GM23338 (cell line): ENCODE measurements at regions not wholly inside any gene's neighbourhood (a gene's known extent, or its start where the extent isn't known, plus 50 kb on each side); places are given as distances from the start of the nearest gene placed in this dataset.
"Not testable (repeated sequence)": the region's sequence is repeated elsewhere in the genome, so short reads cannot be mapped to it uniquely, and the experiment has no call there.

ENCODE experiments used
- ATAC-seq: fragments of 200-7000 bp; cut with Tn5 transposase; 3 replicates; pipeline ENCODE4 v1.9.1; 2020
- DNase-seq: peaks from one replicate; pipeline ENCODE4 v3.0.0-alpha.2; 2015; ENCODE audit warnings: low spot score
- H2AFZ ChIP-seq: fragments of 200-600 bp; sonication (generic); 2 replicates; pipeline ENCODE4 v1.8.0; 2016; ENCODE audit warnings: antibody characterized with exemption, mild to moderate bottlenecking, moderate library complexity
- H3F3A ChIP-seq: fragments of 200-600 bp; sonication (generic); replicated peaks from 2 replicates; pipeline ENCODE4 v1.8.0; 2017; ENCODE audit warnings: antibody characterized with exemption, mixed run types, low read depth
- H3K27ac ChIP-seq: fragments of 200-600 bp; sonication (generic); 2 replicates; pipeline ENCODE4 v1.6.1; 2016; ENCODE audit warnings: low read depth
- H3K27me3 ChIP-seq: fragments of 200-600 bp; sonication (generic); 2 replicates; pipeline ENCODE4 v1.8.0; 2016; ENCODE audit warnings: mild to moderate bottlenecking, mixed run types, moderate library complexity; ENCODE audit not compliant: insufficient read depth
- H3K36me3 ChIP-seq: fragments of 200-600 bp; sonication (generic); 2 replicates; pipeline ENCODE4 v1.8.0; 2016; ENCODE audit warnings: mild to moderate bottlenecking; ENCODE audit not compliant: insufficient read depth
- H3K4me1 ChIP-seq: fragments of 200-600 bp; sonication (generic); 2 replicates; pipeline ENCODE4 v1.8.0; 2016; ENCODE audit warnings: mild to moderate bottlenecking, moderate library complexity; ENCODE audit not compliant: insufficient read depth
- H3K4me2 ChIP-seq: fragments of 200-600 bp; sonication (generic); 2 replicates; pipeline ENCODE4 v1.7.1; 2017; ENCODE audit warnings: mixed run types
- H3K4me3 ChIP-seq: fragments of 200-600 bp; sonication (generic); 2 replicates; pipeline ENCODE4 v1.6.1; 2016; ENCODE audit warnings: mixed run types
- H3K79me2 ChIP-seq: fragments of 200-600 bp; sonication (generic); replicated peaks from 2 replicates; pipeline ENCODE4 v1.8.0; 2017; ENCODE audit warnings: mild to moderate bottlenecking; ENCODE audit not compliant: insufficient read depth
- H3K9me2 ChIP-seq: fragments of 200-600 bp; sonication (generic); 2 replicates; pipeline ENCODE4 v1.8.0; 2017; ENCODE audit not compliant: insufficient read depth
- H4K20me1 ChIP-seq: fragments of 200-600 bp; sonication (generic); replicated peaks from 2 replicates; pipeline ENCODE4 v1.8.0; 2017; ENCODE audit warnings: mild to moderate bottlenecking; ENCODE audit not compliant: insufficient read depth
- H3K27ac Mint-ChIP-seq: 2 replicates; pipeline ENCODE4 v1.8.0; 2020; ENCODE audit warnings: inconsistent platforms, mild to moderate bottlenecking, moderate library complexity, mixed read lengths
- H3K27me3 Mint-ChIP-seq: 3 replicates; pipeline ENCODE4 v1.8.0; 2022; ENCODE audit warnings: low read depth, mild to moderate bottlenecking, moderate library complexity, mixed read lengths, inconsistent platforms; ENCODE audit not compliant: insufficient read depth, poor library complexity
- H3K36me3 Mint-ChIP-seq: 3 replicates; pipeline ENCODE4 v1.8.0; 2021; ENCODE audit warnings: low read depth, mild to moderate bottlenecking, inconsistent platforms, moderate library complexity, mixed read lengths
- H3K4me1 Mint-ChIP-seq: 3 replicates; pipeline ENCODE4 v1.8.0; 2020; ENCODE audit warnings: mild to moderate bottlenecking, inconsistent platforms, mixed read lengths
- H3K4me3 Mint-ChIP-seq: 3 replicates; pipeline ENCODE4 v1.8.0; 2021; ENCODE audit warnings: moderate library complexity, mild to moderate bottlenecking, inconsistent platforms, mixed read lengths
- H3K9me3 Mint-ChIP-seq: 3 replicates; pipeline ENCODE4 v1.8.0; 2020; ENCODE audit warnings: moderate library complexity, mild to moderate bottlenecking, inconsistent platforms, mixed read lengths
- EZH2phosphoT487 ChIP-seq: fragments of 200-600 bp; sonication (generic); IDR thresholded peaks from one replicate; pipeline ENCODE4 v1.8.1; 2018; ENCODE audit warnings: antibody characterized with exemption; ENCODE audit not compliant: unreplicated experiment
- TF ChIP-seq, protein P1 (sequence below): IDR thresholded peaks from 2 replicates; pipeline ENCODE4 v1.6.1; 2016; ENCODE audit warnings: antibody characterized with exemption
- TF ChIP-seq, protein P2 (sequence below): fragments of 250-450 bp; sonication (Bioruptor Pico); IDR thresholded peaks from 2 replicates; pipeline ENCODE4 v1.5.0; 2020; ENCODE audit warnings: mild to moderate bottlenecking, moderate library complexity

DNA sequence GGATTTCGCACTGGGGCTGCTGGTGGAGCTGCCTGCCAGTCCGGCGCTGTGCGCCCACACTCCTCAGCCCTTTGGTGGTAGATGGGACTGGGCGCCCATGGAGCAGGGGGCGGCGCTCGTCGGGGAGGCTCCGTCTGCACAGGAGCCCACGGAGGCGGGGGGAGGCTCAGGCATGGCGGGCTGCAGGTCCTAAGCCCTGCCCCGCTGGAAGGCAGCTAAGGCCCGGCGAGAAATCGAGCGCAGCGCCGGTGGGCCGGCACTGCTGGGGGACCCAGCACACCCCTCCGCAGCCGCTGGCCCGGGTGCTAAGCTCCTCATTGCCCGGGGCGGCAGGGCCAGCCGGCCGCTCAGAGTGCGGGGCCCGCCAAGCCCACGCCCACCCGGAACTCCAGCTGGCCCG is 370.9 kb downstream of the TEX13C start:
- H3K27me3 ChIP-seq, H3K27me3 Mint-ChIP-seq, H3K36me3 ChIP-seq, H3K4me3 Mint-ChIP-seq, H4K20me1 ChIP-seq, H3K27ac Mint-ChIP-seq, H3F3A ChIP-seq, H3K4me3 ChIP-seq, H3K4me2 ChIP-seq, H3K4me1 ChIP-seq, H3K27ac ChIP-seq, H3K79me2 ChIP-seq, DNase-seq, H3K4me1 Mint-ChIP-seq, ATAC-seq, H3K9me3 Mint-ChIP-seq, H2AFZ ChIP-seq, H3K36me3 Mint-ChIP-seq, H3K9me2 ChIP-seq: not testable (repeated sequence)

DNA sequence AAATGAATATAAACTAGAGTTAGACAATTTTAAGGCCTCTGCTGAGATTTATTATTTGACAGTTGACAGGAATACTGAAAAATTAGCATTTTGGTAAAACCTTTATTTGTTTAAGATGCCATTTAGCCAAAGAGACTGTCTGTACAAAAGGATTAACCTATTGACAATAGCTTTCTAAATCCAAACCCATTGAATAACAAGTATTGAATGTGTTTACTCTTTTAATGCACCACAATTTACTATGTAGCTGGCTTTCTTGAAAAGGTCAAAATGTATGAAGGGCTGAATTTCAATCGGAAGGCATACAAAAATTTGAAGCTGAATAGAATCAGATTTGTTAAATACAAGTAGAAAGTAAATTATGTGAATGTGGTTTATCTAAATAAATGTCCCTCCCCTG is 374.5 kb downstream of the TEX13C start:
- H3K27ac Mint-ChIP-seq, result no peak overlapping the region
- no peaks in the 10 kb centered on the region for H3K27me3 ChIP-seq

DNA sequence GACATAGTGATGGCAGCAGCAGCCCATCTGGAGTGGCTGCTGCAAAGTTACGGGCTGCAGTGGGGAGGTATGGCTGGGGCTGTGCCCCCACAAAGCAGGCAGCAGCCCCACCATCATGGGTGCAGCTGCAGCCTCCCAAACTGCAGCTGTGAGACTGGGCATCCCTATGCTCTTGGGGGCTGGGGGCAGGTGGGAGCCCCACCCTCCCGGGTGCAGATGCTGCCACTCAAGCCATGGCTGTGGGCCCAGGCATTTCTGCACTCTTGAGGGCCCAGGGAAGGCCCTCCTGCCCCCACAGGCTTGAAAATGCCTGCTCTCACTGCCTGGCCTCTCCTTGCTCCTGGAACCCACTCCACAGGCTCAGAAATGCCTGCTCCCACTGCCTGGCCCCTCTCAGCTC is 389.4 kb downstream of the TEX13C start:
- no peak overlapping the region for H3K27ac ChIP-seq
- no peaks in the 10 kb centered on the region for H3F3A ChIP-seq
- no peaks in the 10 kb centered on the region for H3K9me3 Mint-ChIP-seq
- no peaks in the 10 kb centered on the region for H4K20me1 ChIP-seq
- H3K4me3 Mint-ChIP-seq, result no peak overlapping the region
- no peaks in the 10 kb centered on the region for H3K4me1 Mint-ChIP-seq
- TF ChIP-seq EZH2phosphoT487, result no peak
- TF ChIP-seq, protein P1, sequence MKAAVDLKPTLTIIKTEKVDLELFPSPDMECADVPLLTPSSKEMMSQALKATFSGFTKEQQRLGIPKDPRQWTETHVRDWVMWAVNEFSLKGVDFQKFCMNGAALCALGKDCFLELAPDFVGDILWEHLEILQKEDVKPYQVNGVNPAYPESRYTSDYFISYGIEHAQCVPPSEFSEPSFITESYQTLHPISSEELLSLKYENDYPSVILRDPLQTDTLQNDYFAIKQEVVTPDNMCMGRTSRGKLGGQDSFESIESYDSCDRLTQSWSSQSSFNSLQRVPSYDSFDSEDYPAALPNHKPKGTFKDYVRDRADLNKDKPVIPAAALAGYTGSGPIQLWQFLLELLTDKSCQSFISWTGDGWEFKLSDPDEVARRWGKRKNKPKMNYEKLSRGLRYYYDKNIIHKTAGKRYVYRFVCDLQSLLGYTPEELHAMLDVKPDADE, result no peak
- TF ChIP-seq, protein P2, sequence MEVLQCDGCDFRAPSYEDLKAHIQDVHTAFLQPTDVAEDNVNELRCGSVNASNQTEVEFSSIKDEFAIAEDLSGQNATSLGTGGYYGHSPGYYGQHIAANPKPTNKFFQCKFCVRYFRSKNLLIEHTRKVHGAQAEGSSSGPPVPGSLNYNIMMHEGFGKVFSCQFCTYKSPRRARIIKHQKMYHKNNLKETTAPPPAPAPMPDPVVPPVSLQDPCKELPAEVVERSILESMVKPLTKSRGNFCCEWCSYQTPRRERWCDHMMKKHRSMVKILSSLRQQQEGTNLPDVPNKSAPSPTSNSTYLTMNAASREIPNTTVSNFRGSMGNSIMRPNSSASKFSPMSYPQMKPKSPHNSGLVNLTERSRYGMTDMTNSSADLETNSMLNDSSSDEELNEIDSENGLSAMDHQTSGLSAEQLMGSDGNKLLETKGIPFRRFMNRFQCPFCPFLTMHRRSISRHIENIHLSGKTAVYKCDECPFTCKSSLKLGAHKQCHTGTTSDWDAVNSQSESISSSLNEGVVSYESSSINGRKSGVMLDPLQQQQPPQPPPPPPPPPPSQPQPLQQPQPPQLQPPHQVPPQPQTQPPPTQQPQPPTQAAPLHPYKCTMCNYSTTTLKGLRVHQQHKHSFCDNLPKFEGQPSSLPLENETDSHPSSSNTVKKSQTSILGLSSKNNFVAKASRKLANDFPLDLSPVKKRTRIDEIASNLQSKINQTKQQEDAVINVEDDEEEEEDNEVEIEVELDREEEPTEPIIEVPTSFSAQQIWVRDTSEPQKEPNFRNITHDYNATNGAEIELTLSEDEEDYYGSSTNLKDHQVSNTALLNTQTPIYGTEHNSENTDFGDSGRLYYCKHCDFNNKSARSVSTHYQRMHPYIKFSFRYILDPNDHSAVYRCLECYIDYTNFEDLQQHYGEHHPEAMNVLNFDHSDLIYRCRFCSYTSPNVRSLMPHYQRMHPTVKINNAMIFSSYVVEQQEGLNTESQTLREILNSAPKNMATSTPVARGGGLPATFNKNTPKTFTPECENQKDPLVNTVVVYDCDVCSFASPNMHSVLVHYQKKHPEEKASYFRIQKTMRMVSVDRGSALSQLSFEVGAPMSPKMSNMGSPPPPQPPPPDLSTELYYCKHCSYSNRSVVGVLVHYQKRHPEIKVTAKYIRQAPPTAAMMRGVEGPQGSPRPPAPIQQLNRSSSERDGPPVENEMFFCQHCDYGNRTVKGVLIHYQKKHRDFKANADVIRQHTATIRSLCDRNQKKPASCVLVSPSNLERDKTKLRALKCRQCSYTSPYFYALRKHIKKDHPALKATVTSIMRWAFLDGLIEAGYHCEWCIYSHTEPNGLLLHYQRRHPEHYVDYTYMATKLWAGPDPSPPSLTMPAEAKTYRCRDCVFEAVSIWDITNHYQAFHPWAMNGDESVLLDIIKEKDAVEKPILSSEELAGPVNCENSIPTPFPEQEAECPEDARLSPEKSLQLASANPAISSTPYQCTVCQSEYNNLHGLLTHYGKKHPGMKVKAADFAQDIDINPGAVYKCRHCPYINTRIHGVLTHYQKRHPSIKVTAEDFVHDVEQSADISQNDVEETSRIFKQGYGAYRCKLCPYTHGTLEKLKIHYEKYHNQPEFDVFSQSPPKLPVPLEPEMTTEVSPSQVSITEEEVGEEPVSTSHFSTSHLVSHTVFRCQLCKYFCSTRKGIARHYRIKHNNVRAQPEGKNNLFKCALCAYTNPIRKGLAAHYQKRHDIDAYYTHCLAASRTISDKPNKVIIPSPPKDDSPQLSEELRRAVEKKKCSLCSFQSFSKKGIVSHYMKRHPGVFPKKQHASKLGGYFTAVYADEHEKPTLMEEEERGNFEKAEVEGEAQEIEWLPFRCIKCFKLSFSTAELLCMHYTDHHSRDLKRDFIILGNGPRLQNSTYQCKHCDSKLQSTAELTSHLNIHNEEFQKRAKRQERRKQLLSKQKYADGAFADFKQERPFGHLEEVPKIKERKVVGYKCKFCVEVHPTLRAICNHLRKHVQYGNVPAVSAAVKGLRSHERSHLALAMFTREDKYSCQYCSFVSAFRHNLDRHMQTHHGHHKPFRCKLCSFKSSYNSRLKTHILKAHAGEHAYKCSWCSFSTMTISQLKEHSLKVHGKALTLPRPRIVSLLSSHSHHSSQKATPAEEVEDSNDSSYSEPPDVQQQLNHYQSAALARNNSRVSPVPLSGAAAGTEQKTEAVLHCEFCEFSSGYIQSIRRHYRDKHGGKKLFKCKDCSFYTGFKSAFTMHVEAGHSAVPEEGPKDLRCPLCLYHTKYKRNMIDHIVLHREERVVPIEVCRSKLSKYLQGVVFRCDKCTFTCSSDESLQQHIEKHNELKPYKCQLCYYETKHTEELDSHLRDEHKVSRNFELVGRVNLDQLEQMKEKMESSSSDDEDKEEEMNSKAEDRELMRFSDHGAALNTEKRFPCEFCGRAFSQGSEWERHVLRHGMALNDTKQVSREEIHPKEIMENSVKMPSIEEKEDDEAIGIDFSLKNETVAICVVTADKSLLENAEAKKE (CRISPR knock-in tag), result no peak
- H3K4me2 ChIP-seq, result no peak overlapping the region
- H3K27ac Mint-ChIP-seq, result no peak overlapping the region
- DNase-seq (no peak), ATAC-seq (no peak)
- H3K9me2 ChIP-seq, result no peaks in the 10 kb centered on the region
- H3K79me2 ChIP-seq, result no peaks in the 10 kb centered on the region
- no peaks in the 10 kb centered on the region for H3K27me3 ChIP-seq
- H3K36me3 Mint-ChIP-seq, result peaks cover 3% of the 10 kb centered on the region; the same call in 1 of the 3 replicates
- no peaks in the 10 kb centered on the region for H3K4me1 ChIP-seq
- no peak overlapping the region for H2AFZ ChIP-seq
- no peak overlapping the region for H3K4me3 ChIP-seq
- H3K36me3 ChIP-seq, result no peaks in the 10 kb centered on the region
- peaks cover 6% of the 10 kb centered on the region for H3K27me3 Mint-ChIP-seq

More for the DNA sequence above, 374.5 kb downstream of the TEX13C start:
- no peak overlapping the region for H3K4me3 ChIP-seq
- no peaks in the 10 kb centered on the region for H3K36me3 ChIP-seq
- no peaks in the 10 kb centered on the region for H3K9me2 ChIP-seq
- Mint-ChIP-seq H3K9me3 (no peaks in the 10 kb centered on the region), H3K27me3 (no peaks in the 10 kb centered on the region), H3K4me1 (no peaks in the 10 kb centered on the region), H3K4me3 (no peak overlapping the region), H3K36me3 (no peaks in the 10 kb centered on the region)
- DNase-seq (no peak), ATAC-seq (no peak)
- no peaks in the 10 kb centered on the region for H3F3A ChIP-seq
- no peaks in the 10 kb centered on the region for H4K20me1 ChIP-seq
- no peak for TF ChIP-seq EZH2phosphoT487
- H3K4me1 ChIP-seq, result no peaks in the 10 kb centered on the region
- H3K4me2 ChIP-seq, result no peak overlapping the region
- no peak overlapping the region for H2AFZ ChIP-seq
- no peaks in the 10 kb centered on the region for H3K79me2 ChIP-seq
- no peak overlapping the region for H3K27ac ChIP-seq
